ENCODE measurements at regions not wholly inside any gene's neighbourhood (a gene's known extent, or its start where the extent isn't known, plus 50 kb on each side); places are given as distances from the start of the nearest gene placed in this dataset.

- Histone ChIP-seq H3K27ac (ENCODE audit: low read depth, low read length) (no peak overlapping the region), H3K4me1 (ENCODE audit: control insufficient read depth in 2 of 2, insufficient read depth in 2 of 2, low read length in 2 of 2) (no peaks in the 10 kb centered on the region), H3K36me3 (ENCODE audit: control insufficient read depth in 2 of 3, insufficient read depth in 3 of 3, low read length in 3 of 3) (no peaks in the 10 kb centered on the region), H3K9me3 (ENCODE audit: control insufficient read depth in 2 of 3, low read length in 3 of 3) (no peaks in the 10 kb centered on the region), H3K27me3 (ENCODE audit: control insufficient read depth in 2 of 2, insufficient read depth in 2 of 2, low read length in 2 of 2) (no peaks in the 10 kb centered on the region), H3K4me3 (ENCODE audit: low read length) (no peak overlapping the region)
- no peaks in the 10 kb centered on the region for H3K27me3 Mint-ChIP-seq
- no peaks in the 10 kb centered on the region for H3K4me1 Mint-ChIP-seq
- H3K4me3 Mint-ChIP-seq, result no peak overlapping the region
- H3K27ac Mint-ChIP-seq, result no peak overlapping the region
- no peaks in the 10 kb centered on the region for H3K36me3 Mint-ChIP-seq
- CTCF ChIA-PET, result no interaction called here
- POLR2A ChIA-PET, result no interaction called here
- ATAC-seq (no peak), DNase-seq (no peak)
- intact Hi-C loops (cut with micrococcal nuclease), result no loop called here
- peaks cover 0 to 9% (median 0%) of the 10 kb centered on the region in 11 donors for H3K9me3 Mint-ChIP-seq
These were observed 363.5 kb downstream of the DEPDC1B start for GRCh38 chr5:60336491-60336890.

- Histone ChIP-seq H3K27me3 (ENCODE audit: control insufficient read depth in 2 of 2, insufficient read depth in 2 of 2, low read length in 2 of 2) (no peaks in the 10 kb centered on the region), H3K36me3 (ENCODE audit: control insufficient read depth in 2 of 3, insufficient read depth in 3 of 3, low read length in 3 of 3) (no peaks in the 10 kb centered on the region), H3K9me3 (ENCODE audit: control insufficient read depth in 2 of 3, low read length in 3 of 3) (no peaks in the 10 kb centered on the region), H3K27ac (ENCODE audit: low read depth, low read length) (no peak overlapping the region), H3K4me1 (ENCODE audit: control insufficient read depth in 2 of 2, insufficient read depth in 2 of 2, low read length in 2 of 2) (no peaks in the 10 kb centered on the region), H3K4me3 (ENCODE audit: low read length) (no peak overlapping the region)
- Mint-ChIP-seq H3K9me3 (peaks cover 0 to 9% (median 0%) of the 10 kb centered on the region in 11 donors), H3K4me1 (no peaks in the 10 kb centered on the region), H3K27me3 (no peaks in the 10 kb centered on the region), H3K27ac (no peak overlapping the region), H3K4me3 (no peak overlapping the region), H3K36me3 (no peaks in the 10 kb centered on the region)
- ATAC-seq (no peak), DNase-seq (no peak)
- intact Hi-C loops (cut with micrococcal nuclease), result no loop called here
- POLR2A ChIA-PET, result no interaction called here
- CTCF ChIA-PET, result no interaction called here
These were observed 364.1 kb downstream of the DEPDC1B start for GRCh38 chr5:60335913-60336312.

GRCh38 chr5:60334281-60334713 is 365.7 kb downstream of the DEPDC1B start:
- H3K27ac ChIP-seq (ENCODE audit: low read depth, low read length), result no peak overlapping the region
- no peaks in the 10 kb centered on the region for H3K9me3 ChIP-seq (ENCODE audit: control insufficient read depth in 2 of 3, low read length in 3 of 3)
- Mint-ChIP-seq H3K36me3 (no peaks in the 10 kb centered on the region), H3K4me3 (no peak overlapping the region), H3K9me3 (peaks cover 0 to 10% (median 0%) of the 10 kb centered on the region in 11 donors), H3K4me1 (no peaks in the 10 kb centered on the region), H3K27me3 (no peaks in the 10 kb centered on the region), H3K27ac (no peak overlapping the region)
- intact Hi-C loops (cut with micrococcal nuclease), result no loop called here
- DNase-seq (no peak), ATAC-seq (no peak)
- H3K4me1 ChIP-seq (ENCODE audit: control insufficient read depth in 2 of 2, insufficient read depth in 2 of 2, low read length in 2 of 2), result no peaks in the 10 kb centered on the region
- H3K27me3 ChIP-seq (ENCODE audit: control insufficient read depth in 2 of 2, insufficient read depth in 2 of 2, low read length in 2 of 2), result no peaks in the 10 kb centered on the region
- H3K4me3 ChIP-seq (ENCODE audit: low read length), result no peak overlapping the region
- POLR2A ChIA-PET, result no interaction called here
- no peaks in the 10 kb centered on the region for H3K36me3 ChIP-seq (ENCODE audit: control insufficient read depth in 2 of 3, insufficient read depth in 3 of 3, low read length in 3 of 3)
- CTCF ChIA-PET, result no interaction called here

- POLR2A ChIA-PET, result no interaction called here
- Mint-ChIP-seq H3K27me3 (no peaks in the 10 kb centered on the region), H3K9me3 (peaks cover 0 to 10% (median 2%) of the 10 kb centered on the region in 11 donors), H3K4me3 (no peak overlapping the region), H3K27ac (no peak overlapping the region), H3K36me3 (no peaks in the 10 kb centered on the region), H3K4me1 (no peaks in the 10 kb centered on the region)
- intact Hi-C loops (cut with micrococcal nuclease), result no loop called here
- Histone ChIP-seq H3K27ac (ENCODE audit: low read depth, low read length) (no peak overlapping the region), H3K4me3 (ENCODE audit: low read length) (no peak overlapping the region), H3K9me3 (ENCODE audit: control insufficient read depth in 2 of 3, low read length in 3 of 3) (no peaks in the 10 kb centered on the region), H3K36me3 (ENCODE audit: control insufficient read depth in 2 of 3, insufficient read depth in 3 of 3, low read length in 3 of 3) (no peaks in the 10 kb centered on the region), H3K4me1 (ENCODE audit: control insufficient read depth in 2 of 2, insufficient read depth in 2 of 2, low read length in 2 of 2) (no peaks in the 10 kb centered on the region), H3K27me3 (ENCODE audit: control insufficient read depth in 2 of 2, insufficient read depth in 2 of 2, low read length in 2 of 2) (no peaks in the 10 kb centered on the region)
- DNase-seq (no peak), ATAC-seq (no peak)
- CTCF ChIA-PET, result no interaction called here
These were observed 366.9 kb downstream of the DEPDC1B start for GRCh38 chr5:60333005-60333571.

- H3K27ac Mint-ChIP-seq, result no peak overlapping the region
- intact Hi-C loops (cut with micrococcal nuclease), result no loop called here
- Histone ChIP-seq H3K36me3 (ENCODE audit: control insufficient read depth in 2 of 3, insufficient read depth in 3 of 3, low read length in 3 of 3) (no peaks in the 10 kb centered on the region), H3K4me1 (ENCODE audit: control insufficient read depth in 2 of 2, insufficient read depth in 2 of 2, low read length in 2 of 2) (no peaks in the 10 kb centered on the region), H3K27me3 (ENCODE audit: control insufficient read depth in 2 of 2, insufficient read depth in 2 of 2, low read length in 2 of 2) (no peaks in the 10 kb centered on the region), H3K9me3 (ENCODE audit: control insufficient read depth in 2 of 3, low read length in 3 of 3) (no peaks in the 10 kb centered on the region), H3K4me3 (ENCODE audit: low read length) (no peak overlapping the region), H3K27ac (ENCODE audit: low read depth, low read length) (no peak overlapping the region)
- ATAC-seq (no peak), DNase-seq (no peak)
- ChIA-PET POLR2A (no interaction called here), CTCF (no interaction called here)
- H3K4me1 Mint-ChIP-seq, result no peaks in the 10 kb centered on the region
- H3K4me3 Mint-ChIP-seq, result no peak overlapping the region
- H3K27me3 Mint-ChIP-seq, result no peaks in the 10 kb centered on the region
- H3K36me3 Mint-ChIP-seq, result no peaks in the 10 kb centered on the region
- peaks cover 0 to 10% (median 2%) of the 10 kb centered on the region in 11 donors for H3K9me3 Mint-ChIP-seq
These were observed 367.5 kb downstream of the DEPDC1B start for GRCh38 chr5:60332244-60333004.

- no peak for DNase-seq
- H3K4me1 ChIP-seq (ENCODE audit: control insufficient read depth in 2 of 2, insufficient read depth in 2 of 2, low read length in 2 of 2), result no peaks in the 10 kb centered on the region
- POLR2A ChIA-PET, result no interaction called here
- Mint-ChIP-seq H3K9me3 (peaks cover 0 to 10% (median 2%) of the 10 kb centered on the region in 11 donors), H3K4me1 (no peaks in the 10 kb centered on the region), H3K27me3 (no peaks in the 10 kb centered on the region), H3K27ac (peak overlapping the region in 1 of 9 donors; percentile 57), H3K4me3 (no peak overlapping the region), H3K36me3 (no peaks in the 10 kb centered on the region)
- CTCF ChIA-PET, result no interaction called here
- intact Hi-C loops (cut with micrococcal nuclease), result no loop called here
- ATAC-seq, result no peak
- H3K27ac ChIP-seq (ENCODE audit: low read depth, low read length), result no peak overlapping the region
- H3K36me3 ChIP-seq (ENCODE audit: control insufficient read depth in 2 of 3, insufficient read depth in 3 of 3, low read length in 3 of 3), result no peaks in the 10 kb centered on the region
- no peaks in the 10 kb centered on the region for H3K9me3 ChIP-seq (ENCODE audit: control insufficient read depth in 2 of 3, low read length in 3 of 3)
- no peak overlapping the region for H3K4me3 ChIP-seq (ENCODE audit: low read length)
- H3K27me3 ChIP-seq (ENCODE audit: control insufficient read depth in 2 of 2, insufficient read depth in 2 of 2, low read length in 2 of 2), result no peaks in the 10 kb centered on the region
These were observed 369.7 kb downstream of the DEPDC1B start for GRCh38 chr5:60330236-60330635.

GRCh38 chr5:60325870-60326269 is 374.1 kb downstream of the DEPDC1B start:
- Mint-ChIP-seq H3K27ac (no peak overlapping the region), H3K9me3 (peaks cover 3 to 30% (median 12%) of the 10 kb centered on the region in 11 donors), H3K36me3 (no peaks in the 10 kb centered on the region), H3K4me3 (no peak overlapping the region), H3K27me3 (no peaks in the 10 kb centered on the region), H3K4me1 (no peaks in the 10 kb centered on the region)
- intact Hi-C loops (cut with micrococcal nuclease), result no loop called here
- Histone ChIP-seq H3K36me3 (ENCODE audit: control insufficient read depth in 2 of 3, insufficient read depth in 3 of 3, low read length in 3 of 3) (no peaks in the 10 kb centered on the region), H3K27me3 (ENCODE audit: control insufficient read depth in 2 of 2, insufficient read depth in 2 of 2, low read length in 2 of 2) (no peaks in the 10 kb centered on the region), H3K4me1 (ENCODE audit: control insufficient read depth in 2 of 2, insufficient read depth in 2 of 2, low read length in 2 of 2) (no peaks in the 10 kb centered on the region), H3K27ac (ENCODE audit: low read depth, low read length) (no peak overlapping the region), H3K4me3 (ENCODE audit: low read length) (no peak overlapping the region), H3K9me3 (ENCODE audit: control insufficient read depth in 2 of 3, low read length in 3 of 3) (no peaks in the 10 kb centered on the region)
- CTCF ChIA-PET, result no interaction called here
- POLR2A ChIA-PET, result no interaction called here
- DNase-seq (no peak), ATAC-seq (no peak)
